ENCODE measurements at regions not wholly inside any gene's neighbourhood (a gene's known extent, or its start where the extent isn't known, plus 50 kb on each side); places are given as distances from the start of the nearest gene placed in this dataset.

DNA sequence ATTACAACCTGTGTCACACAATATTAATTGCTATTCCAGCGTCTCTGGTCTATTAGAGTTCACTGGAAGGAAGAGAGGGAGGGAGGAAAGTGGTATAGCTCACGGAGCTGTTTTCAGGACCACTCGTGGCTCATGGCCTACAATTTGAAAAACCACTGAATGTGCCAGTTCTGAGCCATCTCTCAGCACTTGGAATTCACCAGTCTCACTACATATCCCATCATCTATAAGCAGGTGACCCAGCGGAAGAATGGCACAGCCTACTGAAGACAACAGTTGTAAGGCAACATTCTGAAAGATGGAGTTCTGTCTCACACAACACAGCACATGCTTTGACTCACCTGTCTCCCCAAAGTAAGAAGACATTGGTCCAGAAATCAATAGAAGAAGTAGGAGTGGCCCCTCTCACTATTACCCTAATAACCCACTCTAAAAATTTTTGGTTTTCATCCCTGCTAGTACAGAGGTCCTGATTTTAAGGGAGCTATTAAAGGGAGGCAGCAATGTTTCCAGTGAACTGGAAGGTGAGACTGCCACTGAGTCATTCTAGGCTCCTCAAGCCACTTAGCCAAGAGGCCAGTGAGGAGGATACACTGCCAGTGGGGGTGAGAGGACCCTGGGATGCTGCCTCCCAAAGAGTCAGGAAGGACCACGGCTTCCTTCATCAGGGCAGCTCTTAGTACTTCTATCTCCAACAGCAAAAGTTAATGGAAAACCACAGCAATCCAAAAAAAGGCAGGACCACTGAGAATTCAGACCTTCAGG lies 50.0 kb upstream of the DOCK9 start:
- TF ChIP-seq CTCF (IDR thresholded peaks at IDR 0.05): no peak
- Histone ChIP-seq H3K4me1 (peaks cover 0 to 11% of the 10 kb centered on the region in 2 donors), H3K36me3 (no peaks in the 10 kb centered on the region), H3K27me3 (peaks cover 0 to 59% of the 10 kb centered on the region in 2 donors), H3K9me3 (peaks cover 0 to 4% of the 10 kb centered on the region in 2 donors), H3K4me3 (no peak overlapping the region), H3K27ac (no peak overlapping the region)
- DNase-seq (no peak), ATAC-seq (no peak)
- intact Hi-C loops (cut with DNase I): no loop called here

GRCh38 chr13:99028890-99029289 lies 51.0 kb upstream of the DOCK9 start:
- DNase-seq (no peak), ATAC-seq (peak; percentile 35)
- Histone ChIP-seq H3K36me3 (no peaks in the 10 kb centered on the region), H3K4me3 (no peak overlapping the region), H3K4me1 (peaks cover 0 to 14% of the 10 kb centered on the region in 2 donors), H3K27ac (no peak overlapping the region), H3K27me3 (peaks cover 0 to 58% of the 10 kb centered on the region in 2 donors), H3K9me3 (peaks cover 0 to 4% of the 10 kb centered on the region in 2 donors)
- intact Hi-C loops (cut with DNase I): no loop called here
- TF ChIP-seq CTCF (IDR thresholded peaks at IDR 0.05): peak in 1 of 2 donors; percentile 38

DNA sequence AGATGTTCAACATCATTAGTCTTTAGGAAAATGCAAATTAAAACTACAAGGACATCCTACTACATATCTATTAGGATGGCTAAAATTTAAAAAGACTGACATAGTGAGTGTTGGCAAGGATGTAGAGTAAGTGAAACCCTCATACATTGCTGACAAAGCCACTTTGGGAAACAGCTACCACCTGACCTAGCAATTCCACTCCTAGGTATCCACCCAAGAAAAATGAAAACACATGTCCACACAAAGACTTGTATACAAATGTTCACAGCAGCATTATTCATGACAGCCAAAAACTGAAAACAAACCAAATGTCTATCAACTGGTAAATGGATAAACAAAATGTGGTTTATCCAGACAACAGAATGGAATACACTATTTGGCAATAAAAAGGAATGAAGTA lies 51.7 kb upstream of the DOCK9 start:
- intact Hi-C loops (cut with DNase I): no loop called here
- ATAC-seq: no peak
- DNase-seq: no peak
- H3K9me3 ChIP-seq: peaks cover 0 to 4% of the 10 kb centered on the region in 2 donors
- peaks cover 0 to 16% of the 10 kb centered on the region in 2 donors for H3K4me1 ChIP-seq
- no peak for TF ChIP-seq CTCF (IDR thresholded peaks at IDR 0.05)
- no peak overlapping the region for H3K27ac ChIP-seq
- H3K36me3 ChIP-seq: no peaks in the 10 kb centered on the region
- H3K4me3 ChIP-seq: no peak overlapping the region
- peaks cover 0 to 62% of the 10 kb centered on the region in 2 donors for H3K27me3 ChIP-seq

GRCh38 chr13:99030326-99030725 lies 52.5 kb upstream of the DOCK9 start:
- ATAC-seq (no peak), DNase-seq (no peak)
- Histone ChIP-seq H3K27ac (no peak overlapping the region), H3K4me1 (peaks cover 0 to 16% of the 10 kb centered on the region in 2 donors), H3K36me3 (no peaks in the 10 kb centered on the region), H3K4me3 (no peak overlapping the region), H3K27me3 (peaks cover 0 to 69% of the 10 kb centered on the region in 2 donors), H3K9me3 (peaks cover 0 to 4% of the 10 kb centered on the region in 2 donors)
- TF ChIP-seq CTCF (IDR thresholded peaks at IDR 0.05): no peak
- intact Hi-C loops (cut with DNase I): loop anchor here in 1 of 2 donors (10.0 kb wide), 2 partner anchors 136 to 196 kb away; no protein-coding TSS in a partner anchor

DNA sequence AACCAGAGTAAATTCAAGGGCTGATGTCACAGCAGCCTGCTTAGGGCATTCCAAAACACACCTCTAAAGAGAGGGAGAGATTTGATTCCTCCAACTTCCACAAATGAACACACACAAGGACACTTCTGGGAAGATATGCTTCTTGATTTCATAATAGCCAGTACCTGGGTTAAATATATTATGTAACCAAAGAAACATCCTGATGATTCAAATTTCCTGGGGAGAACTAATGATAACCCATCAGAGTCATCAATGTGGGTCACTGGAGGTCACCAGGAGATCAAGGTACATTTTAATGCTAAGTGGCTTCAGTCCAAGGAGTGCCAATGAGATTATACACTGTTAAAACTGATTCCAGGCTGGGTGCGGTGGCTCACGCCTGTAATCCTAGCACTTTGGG lies 54.0 kb upstream of the DOCK9 start:
- intact Hi-C loops (cut with DNase I): loop anchor here in 1 of 2 donors (10.0 kb wide), 2 partner anchors 137 to 197 kb away; no protein-coding TSS in a partner anchor
- no peak for TF ChIP-seq CTCF (IDR thresholded peaks at IDR 0.05)
- H3K9me3 ChIP-seq: peaks cover 0 to 4% of the 10 kb centered on the region in 2 donors
- peaks cover 0 to 79% of the 10 kb centered on the region in 2 donors for H3K27me3 ChIP-seq
- H3K27ac ChIP-seq: no peak overlapping the region
- H3K36me3 ChIP-seq: no peaks in the 10 kb centered on the region
- ATAC-seq: peak; percentile 37
- peaks cover 0 to 12% of the 10 kb centered on the region in 2 donors for H3K4me1 ChIP-seq
- H3K4me3 ChIP-seq: no peak overlapping the region
- no peak for DNase-seq

Data from left lung (tissue), 4 donors.